ENCODE measurements at regions not wholly inside any gene's neighbourhood (a gene's known extent, or its start where the extent isn't known, plus 50 kb on each side); places are given as distances from the start of the nearest gene placed in this dataset.

- peaks cover 4% of the 10 kb centered on the region for H3K27me3 Mint-ChIP-seq
- Histone ChIP-seq H3K4me3 (ENCODE audit: control extremely low read depth in 1 of 5, extremely low read depth in 1 of 5, insufficient read depth in 1 of 5, low read depth in 2 of 5, low read length in 4 of 5) (no peak overlapping the region), H3K4me1 (ENCODE audit: control insufficient read depth in 2 of 2, insufficient read depth in 2 of 2, low read length in 2 of 2) (no peaks in the 10 kb centered on the region), H3K27me3 (replicated peaks in 1 of 4; ENCODE audit: control extremely low read depth in 1 of 4, control insufficient read depth in 3 of 4, insufficient read depth in 4 of 4, low read length in 3 of 4) (no peaks in the 10 kb centered on the region), H3K36me3 (replicated peaks in 1 of 2; ENCODE audit: control extremely low read depth in 1 of 2, control insufficient read depth in 1 of 2, extremely low read depth in 1 of 2, insufficient read depth in 2 of 2, low read length in 1 of 2) (no peaks in the 10 kb centered on the region), H3K79me2 (ENCODE audit: control insufficient read depth, insufficient read depth, low read length) (no peaks in the 10 kb centered on the region), H3K9me3 (ENCODE audit: control extremely low read depth in 1 of 3, control insufficient read depth in 2 of 3, insufficient read depth in 1 of 3, low read length in 2 of 3) (peaks cover 0 to 4% (median 0%) of the 10 kb centered on the region in 3 donors), H3K9ac (ENCODE audit: low read length) (no peak overlapping the region), H4K20me1 (ENCODE audit: control insufficient read depth, insufficient read depth, low read length, poor library complexity, severe bottlenecking) (no peaks in the 10 kb centered on the region), H2AFZ (ENCODE audit: insufficient read depth, low read depth, low read length, poor library complexity, severe bottlenecking) (no peak overlapping the region), H3K4me2 (replicated peaks; ENCODE audit: low read depth, low read length, poor library complexity, severe bottlenecking) (no peak overlapping the region), H3K27ac (ENCODE audit: low read length in 2 of 2) (no peak overlapping the region)
- TF ChIP-seq EZH2 (IDR thresholded peaks at IDR 0.05; ENCODE audit: borderline replicate concordance, insufficient read depth, low read depth, low read length, poor library complexity, severe bottlenecking): no peak
- TF ChIP-seq, protein P1, sequence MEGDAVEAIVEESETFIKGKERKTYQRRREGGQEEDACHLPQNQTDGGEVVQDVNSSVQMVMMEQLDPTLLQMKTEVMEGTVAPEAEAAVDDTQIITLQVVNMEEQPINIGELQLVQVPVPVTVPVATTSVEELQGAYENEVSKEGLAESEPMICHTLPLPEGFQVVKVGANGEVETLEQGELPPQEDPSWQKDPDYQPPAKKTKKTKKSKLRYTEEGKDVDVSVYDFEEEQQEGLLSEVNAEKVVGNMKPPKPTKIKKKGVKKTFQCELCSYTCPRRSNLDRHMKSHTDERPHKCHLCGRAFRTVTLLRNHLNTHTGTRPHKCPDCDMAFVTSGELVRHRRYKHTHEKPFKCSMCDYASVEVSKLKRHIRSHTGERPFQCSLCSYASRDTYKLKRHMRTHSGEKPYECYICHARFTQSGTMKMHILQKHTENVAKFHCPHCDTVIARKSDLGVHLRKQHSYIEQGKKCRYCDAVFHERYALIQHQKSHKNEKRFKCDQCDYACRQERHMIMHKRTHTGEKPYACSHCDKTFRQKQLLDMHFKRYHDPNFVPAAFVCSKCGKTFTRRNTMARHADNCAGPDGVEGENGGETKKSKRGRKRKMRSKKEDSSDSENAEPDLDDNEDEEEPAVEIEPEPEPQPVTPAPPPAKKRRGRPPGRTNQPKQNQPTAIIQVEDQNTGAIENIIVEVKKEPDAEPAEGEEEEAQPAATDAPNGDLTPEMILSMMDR (IDR thresholded peaks at IDR 0.05): no peak
- DNase-seq: no peak
- 100% methylated on average over 1 of the region's 1 CpG for WGBS (ENCODE audit: insufficient coverage)
- POLR2A ChIA-PET: no interaction called here
- intact Hi-C loops (cut with micrococcal nuclease): no loop called here
- H3K4me1 Mint-ChIP-seq: no peaks in the 10 kb centered on the region
- no peak for ATAC-seq (ENCODE audit: low read depth)
- H3K4me3 Mint-ChIP-seq: no peak overlapping the region
- no peaks in the 10 kb centered on the region for H3K9me3 Mint-ChIP-seq (ENCODE audit: insufficient read depth)
- CTCF ChIA-PET: no interaction called here
- no peak overlapping the region for H3K27ac Mint-ChIP-seq
Measured at GRCh38 chr11:19450282-19450681, 209.5 kb upstream of the E2F8 start.

DNA sequence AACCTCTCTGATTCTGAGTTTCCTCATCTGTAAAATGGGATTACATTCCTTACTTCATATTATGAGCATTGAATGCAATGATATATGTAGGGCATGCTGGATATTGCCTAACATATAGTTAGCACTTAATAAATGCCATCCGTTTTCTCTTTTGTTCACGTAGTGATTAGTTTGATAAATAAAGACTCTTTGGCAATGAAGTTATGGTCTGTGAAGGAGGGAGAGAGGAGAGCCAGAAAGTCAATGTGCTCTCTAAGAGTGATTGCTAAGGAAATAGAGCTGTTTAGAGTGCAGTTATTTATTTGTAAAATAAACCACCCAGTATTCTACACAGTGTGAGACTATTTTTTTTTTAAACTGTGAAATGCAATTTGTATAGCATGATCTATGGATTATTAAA, 207.9 kb upstream of the E2F8 start:
- no peak overlapping the region for H3K4me2 ChIP-seq (replicated peaks; ENCODE audit: low read depth, low read length, poor library complexity, severe bottlenecking)
- H3K27ac ChIP-seq (ENCODE audit: low read length in 2 of 2): no peak overlapping the region
- ChIA-PET CTCF (no interaction called here), POLR2A (no interaction called here)
- no peaks in the 10 kb centered on the region for H3K36me3 ChIP-seq (replicated peaks in 1 of 2; ENCODE audit: control extremely low read depth in 1 of 2, control insufficient read depth in 1 of 2, extremely low read depth in 1 of 2, insufficient read depth in 2 of 2, low read length in 1 of 2)
- DNase-seq (no peak), ATAC-seq (ENCODE audit: low read depth) (no peak)
- H4K20me1 ChIP-seq (ENCODE audit: control insufficient read depth, insufficient read depth, low read length, poor library complexity, severe bottlenecking): no peaks in the 10 kb centered on the region
- H3K9ac ChIP-seq (ENCODE audit: low read length): no peak overlapping the region
- no peak overlapping the region for H3K4me3 ChIP-seq (ENCODE audit: control extremely low read depth in 1 of 5, extremely low read depth in 1 of 5, insufficient read depth in 1 of 5, low read depth in 2 of 5, low read length in 4 of 5)
- Mint-ChIP-seq H3K27ac (no peak overlapping the region), H3K4me1 (no peaks in the 10 kb centered on the region), H3K27me3 (peaks cover 4% of the 10 kb centered on the region), H3K9me3 (ENCODE audit: insufficient read depth) (no peaks in the 10 kb centered on the region), H3K4me3 (no peak overlapping the region)
- H3K27me3 ChIP-seq (replicated peaks in 1 of 4; ENCODE audit: control extremely low read depth in 1 of 4, control insufficient read depth in 3 of 4, insufficient read depth in 4 of 4, low read length in 3 of 4): no peaks in the 10 kb centered on the region
- H3K4me1 ChIP-seq (ENCODE audit: control insufficient read depth in 2 of 2, insufficient read depth in 2 of 2, low read length in 2 of 2): no peaks in the 10 kb centered on the region
- no peak for TF ChIP-seq EZH2 (IDR thresholded peaks at IDR 0.05; ENCODE audit: borderline replicate concordance, insufficient read depth, low read depth, low read length, poor library complexity, severe bottlenecking)
- TF ChIP-seq, protein P1 (IDR thresholded peaks at IDR 0.05): no peak
- no CpG with 5 or more reads among the region's 2 CpGs for WGBS (ENCODE audit: insufficient coverage)
- intact Hi-C loops (cut with micrococcal nuclease): no loop called here
- H2AFZ ChIP-seq (ENCODE audit: insufficient read depth, low read depth, low read length, poor library complexity, severe bottlenecking): no peak overlapping the region
- H3K9me3 ChIP-seq (ENCODE audit: control extremely low read depth in 1 of 3, control insufficient read depth in 2 of 3, insufficient read depth in 1 of 3, low read length in 2 of 3): peaks cover 0 to 4% (median 0%) of the 10 kb centered on the region in 3 donors
- no peaks in the 10 kb centered on the region for H3K79me2 ChIP-seq (ENCODE audit: control insufficient read depth, insufficient read depth, low read length)

Measured in B cell (primary cell).